GDM1 (cell line): ENCODE measurements at regions not wholly inside any gene's neighbourhood (a gene's known extent, or its start where the extent isn't known, plus 50 kb on each side); places are given as distances from the start of the nearest gene placed in this dataset.
"Not testable (repeated sequence)": the region's sequence is repeated elsewhere in the genome, so short reads cannot be mapped to it uniquely, and the experiment has no call there.

Experiments
- DNase-seq: peaks from one replicate; lab custom pipeline; 2025; lab: John Stamatoyannopoulos, UW

DNA sequence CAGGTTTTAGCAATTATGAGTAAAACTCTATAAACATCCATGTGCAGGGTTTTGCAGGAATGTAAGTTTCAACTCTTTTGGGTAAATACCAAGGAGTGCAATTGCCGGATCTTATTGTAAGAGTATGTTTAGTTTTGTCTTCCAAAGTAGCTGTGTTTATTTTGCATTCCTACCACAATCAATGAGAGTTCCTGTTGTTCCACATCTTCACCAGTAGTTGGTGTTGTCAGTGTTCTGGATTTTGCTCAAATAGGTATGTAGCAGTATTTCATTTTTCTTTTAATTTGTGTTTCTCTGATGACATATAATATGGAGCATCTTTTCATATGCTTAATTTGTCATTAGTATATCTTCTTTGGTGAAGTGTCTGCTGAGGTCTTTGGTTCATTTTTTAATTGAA, 185.1 kb upstream of the GALNT15 start:
- DNase-seq, result no peak

GRCh38 chr3:15993660-15994059, 180.8 kb upstream of the GALNT15 start:
- not testable (repeated sequence) for DNase-seq

DNA sequence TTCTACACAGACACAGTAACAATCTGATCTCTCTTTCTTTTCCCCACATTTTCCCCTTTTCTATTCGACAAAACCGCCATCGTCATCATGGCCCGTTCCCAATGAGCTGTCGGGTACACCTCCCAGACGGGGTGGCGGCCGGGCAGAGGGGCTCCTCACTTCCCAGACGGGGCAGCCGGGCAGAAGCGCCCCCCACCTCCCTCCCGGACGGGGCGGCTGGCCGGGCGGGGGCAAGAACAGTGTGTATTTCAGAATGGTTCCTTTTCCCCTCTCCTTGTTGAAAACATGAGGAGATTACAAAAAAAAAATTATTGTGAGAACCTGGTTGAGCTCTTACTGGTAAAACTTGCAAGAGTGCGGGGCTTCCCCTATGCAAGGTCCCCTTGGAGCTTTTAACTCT, 178.0 kb upstream of the GALNT15 start:
- DNase-seq, result not testable (repeated sequence)

- no peak for DNase-seq
Observed at GRCh38 chr3:15997274-15997943, 177.1 kb upstream of the GALNT15 start.

DNA sequence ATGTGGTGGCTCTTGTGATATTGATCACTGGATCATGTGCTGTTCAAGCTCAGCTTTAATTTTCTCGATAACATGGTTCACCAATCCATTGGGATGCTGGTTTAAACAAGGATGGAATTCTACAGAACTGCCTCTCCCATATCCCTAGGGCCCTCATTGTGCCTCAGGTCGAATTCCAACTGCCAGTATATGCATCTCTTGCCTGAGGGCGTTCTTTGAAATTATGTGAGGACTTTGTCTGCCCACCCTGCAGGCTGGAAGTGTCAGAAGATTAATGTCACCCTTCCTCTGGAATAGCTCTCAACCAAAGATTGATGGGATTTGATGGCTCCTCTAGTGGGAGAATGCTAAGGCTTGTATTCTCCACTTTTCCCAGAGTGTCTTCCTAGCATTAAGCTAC, 175.6 kb upstream of the GALNT15 start:
- no peak for DNase-seq

DNA sequence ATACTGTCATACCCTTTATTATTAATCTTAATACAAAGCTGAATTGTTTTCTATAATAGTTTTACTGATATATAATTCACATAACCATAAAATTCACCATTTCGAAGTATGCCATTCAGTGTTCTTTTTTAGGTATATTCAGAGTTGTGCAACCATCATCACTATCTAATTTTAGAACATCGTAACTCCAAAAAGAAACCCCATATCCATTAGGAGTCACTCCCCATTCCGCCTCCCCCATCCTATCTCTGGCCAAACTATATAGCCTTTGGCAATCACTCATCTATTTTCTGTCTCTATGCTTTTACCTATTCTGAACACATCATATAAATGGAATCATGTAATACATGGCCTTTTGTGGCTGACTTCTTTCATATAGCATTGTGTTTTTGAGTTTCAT, 169.7 kb upstream of the GALNT15 start:
- DNase-seq, result no peak

GRCh38 chr3:16011376-16011775, 163.1 kb upstream of the GALNT15 start:
- no peak for DNase-seq

DNA sequence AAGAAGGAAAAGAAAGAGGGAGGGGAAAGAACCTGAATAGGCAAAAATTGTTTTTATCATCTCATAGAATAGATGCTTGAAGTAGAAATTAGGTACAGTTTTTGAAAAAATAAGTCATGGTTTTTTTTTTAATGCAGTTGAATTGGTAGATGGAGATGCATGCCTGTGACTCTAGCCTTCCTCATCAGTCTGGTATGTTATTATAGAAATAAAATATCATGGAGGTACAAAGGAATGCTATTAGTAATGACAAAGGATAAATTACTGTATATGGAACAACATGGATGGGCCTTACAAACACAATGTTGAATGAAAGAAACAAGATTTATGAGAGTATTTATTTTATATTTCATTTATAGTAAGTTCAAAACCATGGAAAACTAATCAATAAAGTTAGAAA, 162.4 kb upstream of the GALNT15 start:
- DNase-seq, result no peak

GRCh38 chr3:16013568-16013967, 160.9 kb upstream of the GALNT15 start:
- DNase-seq, result no peak

- not testable (repeated sequence) for DNase-seq
Observed at GRCh38 chr3:16021801-16022200, 152.7 kb upstream of the GALNT15 start.

GRCh38 chr3:16023881-16024280, 150.6 kb upstream of the GALNT15 start:
- not testable (repeated sequence) for DNase-seq

GRCh38 chr3:16024548-16024947, 149.9 kb upstream of the GALNT15 start:
- DNase-seq, result no peak

GRCh38 chr3:16026753-16027152, 147.7 kb upstream of the GALNT15 start:
- DNase-seq, result no peak

DNA sequence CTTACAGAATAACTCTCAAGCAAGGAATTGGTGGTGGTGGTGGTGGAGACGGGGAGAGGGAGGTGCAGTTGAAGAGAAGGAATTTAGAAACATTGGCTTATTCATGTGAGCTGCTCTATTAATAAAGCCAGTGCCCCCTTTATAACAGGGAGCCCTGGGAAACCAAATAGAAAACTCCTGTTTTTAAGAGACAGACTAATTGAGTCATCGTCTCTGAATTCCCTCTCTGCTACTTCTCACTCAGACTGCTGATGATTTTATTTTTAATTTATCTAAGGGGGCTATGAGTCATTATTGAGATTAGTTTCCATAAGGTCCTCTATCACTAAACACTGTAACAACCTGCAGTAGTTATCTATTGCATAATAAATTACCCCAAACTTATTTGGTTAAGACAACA, 145.9 kb upstream of the GALNT15 start:
- DNase-seq, result no peak

DNA sequence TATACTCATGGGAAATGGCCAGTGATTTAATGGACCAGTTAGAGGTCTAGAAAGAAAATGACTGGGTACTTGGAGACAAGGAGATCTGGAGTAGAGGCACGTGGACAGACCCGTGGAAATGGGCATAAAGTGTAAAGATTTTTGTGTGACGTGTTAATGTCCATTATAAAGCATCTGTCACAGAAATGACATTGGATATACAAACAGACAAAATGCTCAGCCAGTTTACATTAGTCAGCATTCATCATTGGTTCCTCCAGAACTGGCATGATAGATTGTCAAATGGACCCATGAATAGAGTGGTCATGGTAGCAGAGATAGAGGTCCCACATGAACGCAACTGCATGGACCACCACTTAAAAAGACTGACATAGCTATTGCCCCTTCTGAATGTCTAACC, 144.1 kb upstream of the GALNT15 start:
- no peak for DNase-seq

GRCh38 chr3:16031434-16031833, 143.0 kb upstream of the GALNT15 start:
- DNase-seq, result no peak

DNA sequence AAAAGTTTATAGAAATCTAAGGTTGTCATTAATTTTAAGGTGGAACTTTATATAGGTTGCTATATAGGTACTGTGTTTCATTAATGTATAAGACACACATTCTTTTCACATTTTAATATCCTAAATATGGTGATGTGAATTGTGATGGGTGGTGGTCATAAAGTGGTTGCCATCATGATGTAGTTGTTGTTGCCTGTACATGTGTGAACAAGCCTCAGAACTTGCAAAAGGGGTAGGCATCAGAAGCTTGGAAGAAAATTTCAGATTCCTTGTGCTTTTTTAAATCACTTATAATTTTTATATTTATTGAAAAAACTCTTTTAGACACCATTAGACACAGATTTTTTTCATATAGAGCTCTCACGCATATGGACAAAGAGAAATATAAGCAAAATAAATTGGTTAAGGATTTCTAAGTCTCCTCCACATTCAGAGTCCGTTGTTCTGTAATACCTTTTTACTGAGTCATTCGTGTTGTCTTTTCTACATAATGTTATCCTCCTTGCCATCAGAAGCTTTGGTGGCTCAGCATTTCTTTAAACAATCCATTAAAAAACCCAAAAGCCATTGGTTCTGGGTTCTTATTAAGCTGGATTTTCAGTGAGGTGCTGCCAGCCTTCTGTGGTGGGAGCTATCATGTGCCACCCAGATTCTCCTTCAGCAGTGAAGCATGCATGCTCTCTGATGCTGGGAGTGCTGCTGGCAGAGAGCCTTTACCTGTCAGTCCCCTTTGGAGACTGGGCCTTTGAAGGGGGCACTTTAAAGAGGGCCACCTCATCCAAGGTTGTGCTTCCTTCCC, 140.4 kb upstream of the GALNT15 start:
- no peak for DNase-seq

DNA sequence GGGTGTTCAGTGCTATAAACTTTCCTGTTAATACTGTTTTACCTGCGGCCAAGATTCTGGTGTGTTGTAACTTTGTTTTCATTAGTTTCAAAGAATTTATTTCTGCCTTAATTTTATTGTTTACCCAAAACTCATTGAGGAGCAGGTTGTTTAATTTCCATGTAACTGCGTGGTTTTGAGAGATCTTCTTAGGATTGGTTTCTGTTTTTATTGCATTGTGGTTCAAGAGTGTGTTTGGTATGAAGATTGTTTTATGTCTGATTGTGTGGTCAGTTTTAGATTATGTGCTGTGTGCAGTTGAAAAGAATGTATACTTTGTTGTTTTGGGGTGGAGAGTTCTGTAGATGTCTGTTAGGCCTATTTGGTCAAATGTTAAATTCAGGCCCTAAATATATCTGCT, 133.5 kb upstream of the GALNT15 start:
- DNase-seq, result no peak

- peak; percentile 46 for DNase-seq
Observed at GRCh38 chr3:16048435-16049318, 125.8 kb upstream of the GALNT15 start.

- DNase-seq, result peak; percentile 75
Observed at GRCh38 chr3:16050641-16051467, 123.6 kb upstream of the GALNT15 start.

- DNase-seq, result no peak
Observed at GRCh38 chr3:16051691-16052090, 122.8 kb upstream of the GALNT15 start.

- no peak for DNase-seq
Observed at GRCh38 chr3:16052964-16053363, 121.5 kb upstream of the GALNT15 start.
